B cell (primary cell): ENCODE measurements at regions not wholly inside any gene's neighbourhood (a gene's known extent, or its start where the extent isn't known, plus 50 kb on each side); places are given as distances from the start of the nearest gene placed in this dataset.

ENCODE experiments used
- CTCF ChIP-seq: fragments of 200-600 bp; IDR thresholded peaks from one replicate; pipeline ENCODE4 v1.8.0; 2022; ENCODE audit warnings: antibody characterized with exemption, mild to moderate bottlenecking
- EZH2 ChIP-seq: IDR thresholded peaks from 2 replicates; pipeline ENCODE4 v1.6.1; 2012; ENCODE audit warnings: borderline replicate concordance, low read depth, mild to moderate bottlenecking, moderate library complexity, low read length; ENCODE audit not compliant: insufficient read depth, poor library complexity, severe bottlenecking

GRCh38 chr15:39391230-39391629 lies 189.6 kb upstream of the THBS1 start:
- TF ChIP-seq CTCF (no peak), EZH2 (no peak)
